NCI-H345 treated with DMSO at 0.1 percent for 48 hours (cell line): ENCODE measurements at regions not wholly inside any gene's neighbourhood (a gene's known extent, or its start where the extent isn't known, plus 50 kb on each side); places are given as distances from the start of the nearest gene placed in this dataset.

Experiments
- DNase-seq: peaks from one replicate; lab custom pipeline; 2025; ENCODE audit not compliant: unreplicated experiment; lab: John Stamatoyannopoulos, UW

DNA sequence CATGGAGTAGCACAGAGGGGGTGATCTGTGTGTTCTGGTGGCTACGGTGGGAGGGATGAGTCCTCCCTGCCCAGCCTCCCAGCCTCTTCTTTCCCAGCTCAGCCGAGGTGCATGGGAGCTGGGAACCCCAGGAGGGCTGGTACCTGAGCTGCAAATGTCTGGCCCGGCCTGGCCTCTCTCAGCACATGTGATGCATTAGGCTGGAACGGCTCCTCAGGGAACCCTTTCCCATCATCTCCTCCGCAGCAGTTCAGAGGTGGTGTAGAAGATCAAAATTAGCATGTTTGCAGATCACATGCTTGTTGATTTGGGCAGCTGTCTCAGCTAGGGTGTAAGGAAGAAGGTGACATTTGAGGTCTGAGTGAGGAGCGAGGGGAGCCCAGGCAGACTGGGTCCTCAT is 126.6 kb downstream of the EMX2 start:
- DNase-seq: no peak

DNA sequence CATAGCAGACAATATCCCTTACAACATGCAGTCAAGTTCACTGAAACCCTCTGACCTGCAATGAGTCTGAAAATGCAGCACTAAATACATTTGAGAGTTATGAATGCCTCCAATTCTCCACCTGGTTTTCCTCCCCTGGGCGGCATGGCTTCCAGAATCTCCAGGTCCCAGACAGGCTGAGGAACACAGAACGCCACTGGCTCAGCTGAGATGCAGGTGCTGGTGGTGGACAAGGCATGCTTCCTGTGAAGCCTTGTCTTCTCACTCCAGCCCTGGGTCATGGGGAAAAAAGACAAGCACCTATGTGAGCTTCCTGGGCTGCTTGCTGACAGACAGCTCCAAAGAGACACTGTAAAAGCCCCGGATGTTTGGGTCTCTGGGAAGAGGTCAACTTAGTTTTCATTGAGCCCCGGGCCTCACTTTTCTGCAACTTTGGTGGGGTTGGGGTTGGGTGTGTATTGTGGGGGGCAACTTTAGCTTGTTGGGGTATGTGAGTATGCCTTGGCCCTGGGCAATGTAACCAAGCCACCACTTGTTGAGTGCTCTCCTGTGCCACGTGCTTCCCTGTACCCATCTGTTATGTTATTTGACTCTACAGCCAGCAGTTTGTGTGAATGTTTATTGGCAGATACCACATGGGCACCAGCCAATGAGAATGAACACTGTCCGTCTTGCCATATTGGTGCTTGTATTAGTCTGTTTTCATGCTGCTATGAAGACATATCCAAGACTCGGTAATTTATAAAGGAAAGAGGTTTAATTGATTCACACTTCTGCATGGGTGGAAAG is 127.8 kb downstream of the EMX2 start:
- no peak for DNase-seq

- no peak for DNase-seq
These were observed 130.9 kb downstream of the EMX2 start for GRCh38 chr10:117673230-117674010.

DNA sequence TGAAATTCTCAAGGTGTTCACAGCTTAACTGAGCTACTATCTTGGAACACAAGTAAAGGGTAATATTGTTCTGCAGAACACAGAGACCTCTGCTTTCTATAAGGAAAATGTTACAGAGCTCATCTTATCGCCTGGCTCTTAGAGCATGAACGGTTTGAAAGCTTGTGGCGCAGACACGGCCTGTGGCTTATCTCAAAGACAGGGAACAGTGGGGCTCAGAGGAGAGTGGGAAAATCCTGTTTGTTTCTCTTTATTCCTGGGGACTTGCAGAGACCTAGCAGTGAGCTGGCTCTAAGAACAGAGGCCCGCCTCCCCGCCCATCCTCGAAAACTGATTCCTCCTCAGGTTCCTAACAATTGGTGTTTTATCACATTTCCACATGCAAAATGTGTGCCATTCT is 131.7 kb downstream of the EMX2 start:
- no peak for DNase-seq

DNA sequence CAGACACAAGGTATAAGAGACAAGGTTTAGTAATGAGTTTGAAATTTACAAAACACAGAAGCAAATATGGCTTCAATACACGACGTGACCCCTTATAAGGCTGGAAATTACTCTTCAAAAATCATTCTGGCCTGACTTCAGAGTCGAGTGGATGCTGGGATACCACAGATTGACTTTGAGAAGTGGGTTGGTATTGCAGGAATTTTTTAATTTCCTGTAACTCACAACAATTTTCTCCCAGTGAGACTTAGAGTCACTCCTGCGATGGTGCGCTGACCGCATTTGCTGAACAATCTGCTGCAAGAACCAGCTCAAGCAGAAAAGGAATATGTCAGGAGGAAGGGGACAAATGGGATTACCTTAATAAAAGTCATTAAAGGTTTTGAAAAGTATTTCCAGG is 132.1 kb downstream of the EMX2 start:
- DNase-seq: no peak

DNA sequence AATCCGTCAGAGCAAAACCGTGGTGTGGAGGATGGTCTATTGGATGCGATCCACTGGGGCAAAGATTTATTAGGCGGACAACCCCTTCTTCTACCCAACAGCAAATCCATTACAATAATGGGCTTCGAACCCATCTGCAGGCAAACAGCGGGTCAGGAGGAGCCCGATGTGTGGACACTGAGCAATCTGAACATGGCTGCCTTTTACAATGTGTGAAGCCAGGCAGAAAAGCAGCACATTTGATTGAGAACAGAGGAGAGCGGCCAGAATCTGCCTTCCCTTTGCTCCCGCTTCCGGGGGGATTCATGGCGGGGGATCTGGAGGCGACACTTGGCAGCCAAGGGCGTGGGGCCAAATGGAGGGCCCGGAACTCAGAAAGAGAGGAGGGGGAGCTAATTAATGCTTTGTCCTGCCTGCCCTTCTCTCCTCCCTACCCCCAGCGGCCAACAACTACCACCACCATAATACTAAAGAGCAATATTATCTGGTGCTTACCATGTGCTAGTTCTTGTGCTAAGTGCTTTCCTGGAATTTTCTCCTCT is 133.0 kb downstream of the EMX2 start:
- no peak for DNase-seq

DNA sequence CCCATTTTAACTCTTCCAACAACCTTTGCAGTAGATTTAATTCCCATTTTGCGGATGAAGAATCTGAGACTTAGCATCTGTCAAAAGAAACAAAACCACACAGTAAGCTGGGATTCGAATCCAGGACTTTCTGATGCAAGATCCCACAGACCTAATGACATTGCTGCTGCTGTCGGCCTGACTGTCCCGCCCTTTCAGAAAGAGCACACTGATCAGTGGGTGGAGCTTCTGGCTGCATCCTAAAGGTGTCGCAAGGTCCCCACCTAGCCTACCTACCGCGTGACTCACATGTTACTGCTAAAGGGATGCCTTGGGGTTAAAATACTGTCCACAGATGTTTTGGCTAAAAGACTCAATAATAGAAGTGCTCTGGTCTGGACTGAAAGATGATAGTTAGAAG is 134.7 kb downstream of the EMX2 start:
- no peak for DNase-seq

GRCh38 chr10:117677890-117678500 is 135.4 kb downstream of the EMX2 start:
- no peak for DNase-seq

DNA sequence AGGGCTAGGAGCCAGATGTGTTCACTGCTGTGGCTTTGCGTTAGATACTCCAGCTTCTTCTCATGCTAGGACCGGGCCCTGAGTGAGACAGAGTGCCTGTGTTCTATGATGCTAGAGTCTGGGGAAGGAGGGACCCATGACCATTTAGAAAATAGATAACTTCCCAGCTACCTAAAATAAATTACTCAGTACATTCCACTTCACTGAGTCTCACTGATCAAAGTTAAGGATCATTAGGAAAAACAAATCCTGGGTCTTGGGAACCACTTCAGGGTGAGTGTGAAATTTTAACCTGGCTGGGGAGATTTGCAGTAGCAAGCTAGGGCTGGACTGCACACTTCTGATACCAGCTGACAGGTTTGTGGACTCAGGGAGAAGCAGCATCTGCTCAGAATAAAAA is 138.1 kb downstream of the EMX2 start:
- no peak for DNase-seq

- no peak for DNase-seq
These were observed 138.6 kb downstream of the EMX2 start for GRCh38 chr10:117681104-117681503.

DNA sequence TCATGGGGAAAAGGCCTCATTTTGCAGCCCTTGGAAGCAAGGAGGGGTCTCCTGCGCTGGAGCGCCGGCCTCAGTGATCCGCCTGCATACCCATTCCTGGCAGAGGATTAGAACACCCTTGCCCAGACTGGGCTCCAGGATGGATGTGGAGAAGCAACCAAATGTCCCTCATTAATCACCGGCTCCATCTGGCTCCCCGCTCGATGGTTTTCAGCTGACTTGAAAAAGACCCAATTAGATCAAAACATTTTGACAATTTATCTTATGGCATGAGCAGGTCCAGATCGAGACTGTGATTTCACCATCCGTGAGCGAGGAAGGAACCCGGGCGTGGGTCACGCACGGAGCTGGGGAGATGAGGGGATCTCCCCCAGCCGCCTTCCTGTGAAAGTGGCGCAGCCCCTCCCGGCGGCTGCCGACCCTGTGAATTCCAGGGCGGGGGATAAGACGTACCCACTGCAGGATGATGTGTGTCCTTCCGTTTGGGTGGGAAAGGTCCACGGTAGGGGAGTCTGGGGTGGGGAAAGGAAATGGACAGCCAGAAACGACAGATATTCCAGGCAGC is 141.6 kb downstream of the EMX2 start:
- DNase-seq: no peak

DNA sequence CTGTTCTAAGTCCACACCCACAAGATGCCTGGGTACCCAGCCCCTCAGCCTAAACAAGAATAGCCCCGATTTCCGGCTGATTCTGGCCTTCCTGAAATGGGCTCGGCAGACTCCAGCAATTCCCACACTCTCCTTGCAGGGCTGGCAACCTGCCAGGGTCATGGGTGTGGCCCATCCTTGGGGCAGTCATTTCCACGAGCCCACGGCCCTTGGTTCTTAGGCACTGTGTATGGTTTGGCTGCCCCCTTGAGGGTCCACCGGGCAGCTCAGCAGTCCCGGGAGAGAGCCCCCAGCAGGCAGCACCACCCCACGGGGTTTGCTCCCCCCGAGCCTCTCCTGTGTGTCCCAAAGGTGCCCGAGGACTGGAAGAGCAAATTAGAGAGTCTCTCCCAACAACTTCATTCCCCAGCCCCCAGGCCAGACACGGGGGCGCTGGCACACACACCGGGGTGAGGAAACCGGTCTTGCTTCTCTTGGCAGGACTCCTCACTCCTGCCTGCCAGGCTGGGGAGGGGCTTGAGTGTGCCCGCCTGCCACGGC is 142.2 kb downstream of the EMX2 start:
- no peak for DNase-seq

GRCh38 chr10:117685431-117685830 is 142.9 kb downstream of the EMX2 start:
- no peak for DNase-seq

DNA sequence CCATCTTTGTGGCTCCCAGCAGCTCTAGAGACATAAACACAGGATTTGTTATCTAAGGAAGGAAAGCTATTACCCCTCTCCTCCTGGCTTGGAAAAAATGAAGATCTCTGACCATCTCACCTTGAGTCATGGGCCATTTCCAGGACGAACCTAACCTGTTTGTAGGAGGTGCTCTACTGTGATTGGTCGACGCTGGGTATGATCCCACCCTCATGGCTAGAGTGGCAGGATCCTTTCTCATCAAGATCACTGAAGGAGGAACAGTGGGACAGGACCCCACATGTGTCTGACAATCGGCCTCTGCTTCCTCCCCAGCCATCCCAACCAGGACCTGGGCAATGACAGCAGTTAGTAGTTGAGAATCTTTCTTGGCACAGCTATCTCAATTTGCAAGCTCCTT is 144.1 kb downstream of the EMX2 start:
- no peak for DNase-seq

DNA sequence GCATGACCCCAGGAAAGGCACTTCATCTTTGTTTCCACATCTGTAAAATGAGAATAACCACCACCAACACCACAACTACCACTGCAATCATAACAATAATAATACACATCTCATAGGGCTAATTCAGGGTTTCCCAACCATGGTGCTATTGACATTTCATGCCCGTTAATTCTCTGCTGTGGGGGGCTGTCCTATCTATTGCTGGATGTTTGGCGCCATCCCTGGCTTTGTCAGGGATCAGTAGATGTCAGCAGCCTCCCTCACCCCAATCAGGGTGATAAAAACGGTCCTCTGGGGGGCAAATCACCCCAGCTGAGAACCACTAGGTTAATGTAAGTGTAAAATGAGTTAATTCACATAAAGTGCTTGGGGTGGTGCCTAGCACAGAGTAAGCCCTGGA is 145.8 kb downstream of the EMX2 start:
- no peak for DNase-seq

DNA sequence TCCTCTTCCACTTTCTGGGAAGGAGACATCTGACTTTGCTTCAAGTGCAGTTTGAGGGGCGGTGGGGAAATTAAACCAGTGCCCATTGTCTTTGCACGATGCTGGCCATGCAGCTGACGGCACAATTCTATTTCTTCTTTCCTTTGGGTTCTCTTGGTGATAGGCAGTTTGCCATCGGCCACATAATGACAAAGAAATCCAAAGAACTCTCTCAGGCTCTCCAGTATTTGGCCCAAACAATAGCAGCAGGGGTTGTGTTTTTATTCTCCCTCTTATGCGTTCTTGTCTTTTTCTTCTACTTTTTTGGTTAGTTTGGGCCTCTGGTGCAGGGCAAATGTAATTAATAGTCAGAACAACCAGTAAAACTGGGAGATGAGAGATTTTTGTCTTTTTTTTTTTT is 147.0 kb downstream of the EMX2 start:
- no peak for DNase-seq

GRCh38 chr10:117690359-117690758 is 147.8 kb downstream of the EMX2 start:
- no peak for DNase-seq

GRCh38 chr10:117694190-117694589 is 151.6 kb downstream of the EMX2 start:
- no peak for DNase-seq

DNA sequence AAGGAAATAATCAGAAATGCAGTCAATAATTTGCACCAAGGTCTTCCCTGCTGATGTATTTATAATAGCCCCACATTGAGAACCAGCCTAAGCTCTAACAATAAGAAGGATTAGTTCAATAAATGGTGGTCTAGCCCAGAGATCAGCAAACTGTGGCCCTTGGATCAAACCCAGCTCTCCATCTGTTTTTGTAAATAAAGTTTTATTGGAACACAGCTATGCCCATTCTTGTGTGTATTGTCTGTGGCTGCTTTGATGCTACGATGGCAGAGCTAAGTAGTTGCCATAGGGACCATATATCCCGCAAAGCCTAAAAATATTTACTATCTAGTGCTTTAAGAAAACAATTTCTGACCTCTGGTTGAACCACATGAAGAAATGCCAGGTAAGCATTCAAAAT is 154.9 kb downstream of the EMX2 start:
- DNase-seq: no peak

GRCh38 chr10:117698809-117699208 is 156.3 kb downstream of the EMX2 start:
- DNase-seq: no peak

GRCh38 chr10:117699436-117700075 is 157.0 kb downstream of the EMX2 start:
- no peak for DNase-seq
